Liver (tissue), 7 donors: ENCODE measurements at regions not wholly inside any gene's neighbourhood (a gene's known extent, or its start where the extent isn't known, plus 50 kb on each side); places are given as distances from the start of the nearest gene placed in this dataset.
"Not testable (repeated sequence)": the region's sequence is repeated elsewhere in the genome, so short reads cannot be mapped to it uniquely, and the experiment has no call there.

Source experiments
- DNase-seq: peaks from one replicate; pipeline ENCODE4 v3.0.0-alpha.2; 2017; ENCODE audit warnings: low spot score
- H3K27ac ChIP-seq, 2 donors: one replicate each; pipeline ENCODE4 v1.7.0; 2013; ENCODE audit warnings: inconsistent platforms in 2 of 2, low read length in 2 of 2, control low read depth in 1 of 2, low read depth in 1 of 2, mild to moderate bottlenecking in 1 of 2
- H3K27me3 ChIP-seq, 4 donors: one replicate each; pipeline versions ENCODE4 v1.6.1 to v1.7.0; 2013; ENCODE audit warnings: low read length in 3 of 4, inconsistent platforms in 1 of 4, mild to moderate bottlenecking in 1 of 4, moderate library complexity in 1 of 4; ENCODE audit not compliant: control insufficient read depth in 4 of 4, insufficient read depth in 4 of 4
- H3K36me3 ChIP-seq, 4 donors: one replicate each; pipeline versions ENCODE4 v1.6.1 to v1.7.0; 2013; ENCODE audit warnings: low read length in 3 of 4, mild to moderate bottlenecking in 3 of 4, low read depth in 1 of 4, moderate library complexity in 1 of 4; ENCODE audit not compliant: control insufficient read depth in 4 of 4, insufficient read depth in 3 of 4
- H3K4me1 ChIP-seq, 4 donors: one replicate each; pipeline versions ENCODE4 v1.6.1 to v1.7.0; 2013; ENCODE audit warnings: low read length in 3 of 4, mild to moderate bottlenecking in 3 of 4, moderate library complexity in 1 of 4; ENCODE audit not compliant: control insufficient read depth in 4 of 4, insufficient read depth in 4 of 4
- H3K4me3 ChIP-seq, 3 donors: one replicate each; pipeline versions ENCODE4 v1.6.1 to v1.7.0; 2013; ENCODE audit warnings: low read length in 3 of 3, control low read depth in 1 of 3, low read depth in 1 of 3, mild to moderate bottlenecking in 1 of 3
- H3K9ac ChIP-seq, 2 donors: one replicate each; pipeline ENCODE4 v1.7.0; 2013; ENCODE audit warnings: low read length in 2 of 2, mild to moderate bottlenecking in 2 of 2, moderate library complexity in 2 of 2, control low read depth in 1 of 2, low read depth in 1 of 2
- H3K9me3 ChIP-seq, 4 donors: one replicate each; pipeline versions ENCODE4 v1.6.1 to v1.7.0; 2013; ENCODE audit warnings: low read length in 3 of 4; ENCODE audit not compliant: control insufficient read depth in 4 of 4
- EGR1 ChIP-seq, 2 donors: IDR thresholded peaks; 2 replicates each; pipeline ENCODE4 v1.6.1; 2016 to 2018; ENCODE audit warnings: antibody characterized with exemption in 2 of 2, low read depth in 2 of 2
- FOXA1 ChIP-seq: IDR thresholded peaks from 2 replicates; pipeline ENCODE4 v1.6.1; 2016; ENCODE audit warnings: antibody characterized with exemption
- FOXA2 ChIP-seq: IDR thresholded peaks from 2 replicates; pipeline ENCODE4 v1.6.1; 2016; ENCODE audit warnings: antibody characterized with exemption
- GABPA ChIP-seq, 2 donors: IDR thresholded peaks in 1 of 2; conservative IDR thresholded peaks in 1 of 2; 2 replicates each; pipeline ENCODE4 v1.6.1; 2016; ENCODE audit warnings: antibody characterized with exemption in 2 of 2, mild to moderate bottlenecking in 1 of 2, moderate library complexity in 1 of 2
- HNF4A ChIP-seq, 2 donors: conservative IDR thresholded peaks; 2 replicates each; pipeline ENCODE4 v1.6.1; 2016; ENCODE audit warnings: antibody characterized with exemption in 2 of 2, mild to moderate bottlenecking in 2 of 2
- JUND ChIP-seq, 2 donors: IDR thresholded peaks; 2 replicates each; pipeline ENCODE4 v1.6.1; 2016; ENCODE audit warnings: antibody characterized with exemption in 2 of 2
- NR2F2 ChIP-seq: IDR thresholded peaks from 2 replicates; pipeline ENCODE4 v1.6.1; 2016; ENCODE audit warnings: antibody characterized with exemption
- RAD21 ChIP-seq, 2 donors: IDR thresholded peaks; 2 replicates each; pipeline ENCODE4 v1.6.1; 2016; ENCODE audit warnings: antibody characterized with exemption in 2 of 2, mild to moderate bottlenecking in 2 of 2
- RXRA ChIP-seq, 2 donors: IDR thresholded peaks; 2 replicates each; pipeline ENCODE4 v1.6.1; 2017 to 2018; ENCODE audit warnings: antibody characterized with exemption in 2 of 2, mild to moderate bottlenecking in 1 of 2
- SP1 ChIP-seq: IDR thresholded peaks from 2 replicates; pipeline ENCODE4 v1.6.1; 2018; ENCODE audit warnings: antibody characterized with exemption, mild to moderate bottlenecking
- TAF1 ChIP-seq: conservative IDR thresholded peaks from 2 replicates; pipeline ENCODE4 v1.6.1; 2016; ENCODE audit warnings: antibody characterized with exemption, mild to moderate bottlenecking
- YY1 ChIP-seq: IDR thresholded peaks from 2 replicates; pipeline ENCODE4 v1.6.1; 2016; ENCODE audit warnings: antibody characterized with exemption, mild to moderate bottlenecking
- WGBS: extraction: QIAGEN DNeasy Blood & Tissue Kit; methylation state at CpG from one replicate; pipeline ENCODE4 v1.1.7; 2013; 5-methylcytosine and 5-hydroxymethylcytosine counted together
- TF ChIP-seq, protein P1 (sequence below): IDR thresholded peaks from 2 replicates; pipeline ENCODE4 v1.6.1; 2016; ENCODE audit warnings: antibody characterized with exemption
- TF ChIP-seq, protein P2 (sequence below): IDR thresholded peaks from 2 replicates; pipeline ENCODE4 v1.6.1; 2016; ENCODE audit warnings: antibody characterized with exemption
- donor health status: healthy.
- donor health status: healthy.
- donor health status: healthy.
- donor health status: healthy.

DNA sequence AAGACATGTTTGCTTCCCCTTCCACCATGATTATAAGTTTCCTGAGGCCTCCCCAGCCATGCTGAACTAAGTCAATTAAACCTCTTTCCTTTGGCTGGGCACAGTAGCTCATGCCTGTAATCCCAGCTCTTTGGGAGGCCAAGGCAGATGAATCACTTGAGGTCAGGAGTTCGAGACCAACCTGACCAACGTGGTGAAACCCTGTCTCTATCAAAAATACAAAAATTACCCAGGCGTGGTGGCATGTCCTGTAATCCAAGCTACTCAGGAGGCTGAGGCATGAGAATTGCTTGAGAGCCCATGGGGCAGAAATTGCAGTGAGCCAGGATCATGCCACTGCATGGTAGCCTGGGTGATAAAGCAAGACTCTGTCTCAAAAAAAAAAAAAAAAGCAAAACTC lies 130.2 kb upstream of the CDKN3 start:
- not testable (repeated sequence) for H3K4me1 ChIP-seq, H3K36me3 ChIP-seq, H3K9me3 ChIP-seq, H3K9ac ChIP-seq, H3K27me3 ChIP-seq, DNase-seq, H3K27ac ChIP-seq, H3K4me3 ChIP-seq
- WGBS, result 94% methylated on average over 3 of the region's 3 CpGs

DNA sequence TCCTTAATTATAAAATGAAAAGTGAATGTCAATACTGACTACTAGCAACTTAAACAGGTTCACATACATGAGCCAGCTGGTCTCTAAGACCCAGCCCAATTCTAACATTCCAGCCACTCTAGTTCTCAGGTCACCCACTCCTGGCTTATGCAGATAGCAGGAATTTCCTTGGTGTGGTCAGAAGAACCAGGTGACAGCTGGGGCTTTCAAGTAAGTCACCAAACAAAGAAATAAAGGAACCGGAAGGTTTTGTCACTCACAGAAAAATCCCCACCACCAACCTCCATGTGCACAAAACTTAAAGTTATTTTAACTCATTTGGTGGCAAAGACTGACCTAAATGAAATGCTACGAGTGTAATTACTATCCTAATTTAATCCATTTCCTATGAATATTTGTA lies 129.6 kb upstream of the CDKN3 start:
- no peaks in the 10 kb centered on the region for H3K27me3 ChIP-seq
- H3K9me3 ChIP-seq, result no peaks in the 10 kb centered on the region
- WGBS, result 75% methylated on average over 2 of the region's 2 CpGs
- H3K4me1 ChIP-seq, result no peaks in the 10 kb centered on the region
- H3K4me3 ChIP-seq, result no peak overlapping the region
- H3K36me3 ChIP-seq, result no peaks in the 10 kb centered on the region
- DNase-seq, result no peak
- no peak overlapping the region for H3K27ac ChIP-seq
- TF ChIP-seq EGR1 (IDR thresholded peaks at IDR 0.05; ENCODE audit: low read depth in 2 of 2) (no peak), GABPA (IDR thresholded peaks at IDR 0.05 in 1 of 2, conservative IDR thresholded peaks at IDR 0.05 in 1 of 2) (no peak), SP1 (no peak), YY1 (no peak), FOXA2 (no peak), FOXA1 (no peak), RXRA (IDR thresholded peaks at IDR 0.05) (no peak), JUND (IDR thresholded peaks at IDR 0.05) (no peak), TAF1 (no peak), HNF4A (conservative IDR thresholded peaks at IDR 0.05) (no peak), RAD21 (IDR thresholded peaks at IDR 0.05) (no peak)
- TF ChIP-seq, protein P1, sequence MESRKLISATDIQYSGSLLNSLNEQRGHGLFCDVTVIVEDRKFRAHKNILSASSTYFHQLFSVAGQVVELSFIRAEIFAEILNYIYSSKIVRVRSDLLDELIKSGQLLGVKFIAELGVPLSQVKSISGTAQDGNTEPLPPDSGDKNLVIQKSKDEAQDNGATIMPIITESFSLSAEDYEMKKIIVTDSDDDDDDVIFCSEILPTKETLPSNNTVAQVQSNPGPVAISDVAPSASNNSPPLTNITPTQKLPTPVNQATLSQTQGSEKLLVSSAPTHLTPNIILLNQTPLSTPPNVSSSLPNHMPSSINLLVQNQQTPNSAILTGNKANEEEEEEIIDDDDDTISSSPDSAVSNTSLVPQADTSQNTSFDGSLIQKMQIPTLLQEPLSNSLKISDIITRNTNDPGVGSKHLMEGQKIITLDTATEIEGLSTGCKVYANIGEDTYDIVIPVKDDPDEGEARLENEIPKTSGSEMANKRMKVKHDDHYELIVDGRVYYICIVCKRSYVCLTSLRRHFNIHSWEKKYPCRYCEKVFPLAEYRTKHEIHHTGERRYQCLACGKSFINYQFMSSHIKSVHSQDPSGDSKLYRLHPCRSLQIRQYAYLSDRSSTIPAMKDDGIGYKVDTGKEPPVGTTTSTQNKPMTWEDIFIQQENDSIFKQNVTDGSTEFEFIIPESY, result no peak
- TF ChIP-seq, protein P2, sequence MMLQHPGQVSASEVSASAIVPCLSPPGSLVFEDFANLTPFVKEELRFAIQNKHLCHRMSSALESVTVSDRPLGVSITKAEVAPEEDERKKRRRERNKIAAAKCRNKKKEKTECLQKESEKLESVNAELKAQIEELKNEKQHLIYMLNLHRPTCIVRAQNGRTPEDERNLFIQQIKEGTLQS, result no peak
- no peak overlapping the region for H3K9ac ChIP-seq

DNA sequence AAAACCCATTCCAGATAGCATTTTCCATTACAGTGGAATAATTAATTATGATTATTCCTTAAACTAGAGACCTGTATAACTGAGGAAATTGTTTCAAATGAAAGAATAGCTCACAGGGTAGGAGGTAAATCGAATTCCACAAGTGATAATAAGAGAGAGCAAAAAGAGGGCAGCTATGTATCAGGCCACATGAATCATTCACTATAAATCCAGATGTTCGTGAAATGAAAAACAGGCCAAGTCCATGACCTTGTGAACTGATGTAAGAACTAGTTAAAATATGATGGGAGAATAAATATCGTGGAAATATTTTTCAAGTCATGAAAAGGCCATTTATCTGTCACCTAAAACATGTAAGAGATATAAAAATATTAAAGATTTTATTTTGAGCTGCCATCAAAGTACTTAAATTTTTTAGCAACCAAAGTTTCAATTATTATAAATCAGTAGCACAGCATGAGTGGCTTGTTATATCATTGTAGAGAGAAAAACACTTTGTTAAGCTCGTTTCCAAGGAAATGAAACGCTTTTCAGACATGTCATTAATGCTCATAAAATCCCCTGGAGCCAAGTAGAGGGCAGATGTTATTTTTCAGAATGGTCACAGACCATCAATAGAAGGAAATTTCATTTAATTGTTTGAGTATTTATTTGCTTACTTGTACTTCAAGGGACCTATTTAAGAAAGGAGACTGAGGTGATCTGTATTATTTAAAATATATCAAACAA lies 120.6 kb upstream of the CDKN3 start:
- 64% methylated on average over 5 of the region's 5 CpGs for WGBS
- no peak overlapping the region for H3K4me3 ChIP-seq
- no peak overlapping the region for H3K9ac ChIP-seq
- no peaks in the 10 kb centered on the region for H3K27me3 ChIP-seq
- no peaks in the 10 kb centered on the region for H3K36me3 ChIP-seq
- DNase-seq, result no peak
- H3K4me1 ChIP-seq, result no peaks in the 10 kb centered on the region
- no peaks in the 10 kb centered on the region for H3K9me3 ChIP-seq
- no peak overlapping the region for H3K27ac ChIP-seq
- TF ChIP-seq, protein P2, result no peak
- TF ChIP-seq NR2F2 (no peak), FOXA1 (no peak), RAD21 (IDR thresholded peaks at IDR 0.05) (no peak), HNF4A (conservative IDR thresholded peaks at IDR 0.05) (no peak), RXRA (IDR thresholded peaks at IDR 0.05) (no peak)
